Left kidney (tissue), 1 donor: ENCODE measurements at regions not wholly inside any gene's neighbourhood (a gene's known extent, or its start where the extent isn't known, plus 50 kb on each side); places are given as distances from the start of the nearest gene placed in this dataset.
"Not testable (repeated sequence)": the region's sequence is repeated elsewhere in the genome, so short reads cannot be mapped to it uniquely, and the experiment has no call there.

Source experiments
- DNase-seq: peaks from one replicate; pipeline ENCODE4 v3.0.0-alpha.2; 2013

GRCh38 chr17:72366626-72367025 is 245.8 kb downstream of the SOX9 start:
- DNase-seq: no peak

- no peak for DNase-seq
Measured at GRCh38 chr17:72368191-72368590, 247.4 kb downstream of the SOX9 start.

- DNase-seq: no peak
Measured at GRCh38 chr17:72369366-72369765, 248.5 kb downstream of the SOX9 start.

- no peak for DNase-seq
Measured at GRCh38 chr17:72370819-72371218, 250.0 kb downstream of the SOX9 start.

GRCh38 chr17:72372185-72372584 is 251.4 kb downstream of the SOX9 start:
- no peak for DNase-seq

- DNase-seq: no peak
Measured at GRCh38 chr17:72373910-72374741, 253.3 kb downstream of the SOX9 start.

- no peak for DNase-seq
Measured at GRCh38 chr17:72376526-72377345, 255.9 kb downstream of the SOX9 start.

- no peak for DNase-seq
Measured at GRCh38 chr17:72378414-72379390, 257.9 kb downstream of the SOX9 start.

GRCh38 chr17:72379516-72379915 is 258.7 kb downstream of the SOX9 start:
- no peak for DNase-seq

- DNase-seq: no peak
Measured at GRCh38 chr17:72380120-72380519, 259.3 kb downstream of the SOX9 start.

- no peak for DNase-seq
Measured at GRCh38 chr17:72380737-72381136, 259.9 kb downstream of the SOX9 start.

- DNase-seq: no peak
Measured at GRCh38 chr17:72381597-72382397, 261.0 kb downstream of the SOX9 start.

GRCh38 chr17:72382971-72383722 is 262.3 kb downstream of the SOX9 start:
- no peak for DNase-seq

GRCh38 chr17:72385475-72385874 is 264.7 kb downstream of the SOX9 start:
- no peak for DNase-seq

- DNase-seq: not testable (repeated sequence)
Measured at GRCh38 chr17:72386173-72386572, 265.4 kb downstream of the SOX9 start.

GRCh38 chr17:72386619-72387237 is 265.9 kb downstream of the SOX9 start:
- no peak for DNase-seq

- no peak for DNase-seq
Measured at GRCh38 chr17:72387487-72387886, 266.7 kb downstream of the SOX9 start.

GRCh38 chr17:72387969-72388368 is 267.1 kb downstream of the SOX9 start:
- DNase-seq: no peak

- DNase-seq: no peak
Measured at GRCh38 chr17:72388765-72389473, 268.1 kb downstream of the SOX9 start.
